ENCODE measurements at regions not wholly inside any gene's neighbourhood (a gene's known extent, or its start where the extent isn't known, plus 50 kb on each side); places are given as distances from the start of the nearest gene placed in this dataset.

GRCh38 chr11:104798789-104799188 lies 99.5 kb downstream of the CASP12 start:
- ChIA-PET CTCF (no interaction called here), POLR2A (no interaction called here)
- no peak for DNase-seq (ENCODE audit: low read depth, low spot score)
- no peak for TF ChIP-seq CTCF (IDR thresholded peaks at IDR 0.05; ENCODE audit: insufficient read depth, low read length, missing control alignments)
- no peak overlapping the region for H3K4me3 ChIP-seq (ENCODE audit: low read depth, low read length)

- POLR2A ChIA-PET: no interaction called here
- DNase-seq (ENCODE audit: low read depth, low spot score): no peak
- no peak overlapping the region for H3K4me3 ChIP-seq (ENCODE audit: low read depth, low read length)
- CTCF ChIA-PET: no interaction called here
- TF ChIP-seq CTCF (IDR thresholded peaks at IDR 0.05; ENCODE audit: insufficient read depth, low read length, missing control alignments): no peak
These were observed 102.0 kb downstream of the CASP12 start for GRCh38 chr11:104796301-104796700.

- no peak overlapping the region for H3K4me3 ChIP-seq (ENCODE audit: low read depth, low read length)
- no peak for DNase-seq (ENCODE audit: low read depth, low spot score)
- CTCF ChIA-PET: no interaction called here
- TF ChIP-seq CTCF (IDR thresholded peaks at IDR 0.05; ENCODE audit: insufficient read depth, low read length, missing control alignments): no peak
- POLR2A ChIA-PET: no interaction called here
These were observed 102.6 kb downstream of the CASP12 start for GRCh38 chr11:104795501-104796213.

GRCh38 chr11:104792861-104793260 lies 105.4 kb downstream of the CASP12 start:
- ChIA-PET POLR2A (no interaction called here), CTCF (no interaction called here)
- no peak for DNase-seq (ENCODE audit: low read depth, low spot score)
- no peak overlapping the region for H3K4me3 ChIP-seq (ENCODE audit: low read depth, low read length)
- TF ChIP-seq CTCF (IDR thresholded peaks at IDR 0.05; ENCODE audit: insufficient read depth, low read length, missing control alignments): no peak

GRCh38 chr11:104791896-104792295 lies 106.4 kb downstream of the CASP12 start:
- ChIA-PET CTCF (no interaction called here), POLR2A (no interaction called here)
- DNase-seq (ENCODE audit: low read depth, low spot score): no peak
- H3K4me3 ChIP-seq (ENCODE audit: low read depth, low read length): no peak overlapping the region
- TF ChIP-seq CTCF (IDR thresholded peaks at IDR 0.05; ENCODE audit: insufficient read depth, low read length, missing control alignments): no peak

GRCh38 chr11:104784684-104785460 lies 113.4 kb downstream of the CASP12 start:
- ChIA-PET POLR2A (no interaction called here), CTCF (no interaction called here)
- H3K4me3 ChIP-seq (ENCODE audit: low read depth, low read length): no peak overlapping the region
- no peak for TF ChIP-seq CTCF (IDR thresholded peaks at IDR 0.05; ENCODE audit: insufficient read depth, low read length, missing control alignments)
- DNase-seq (ENCODE audit: low read depth, low spot score): no peak

All from AG04449 (cell line).